ENCODE measurements at regions not wholly inside any gene's neighbourhood (a gene's known extent, or its start where the extent isn't known, plus 50 kb on each side); places are given as distances from the start of the nearest gene placed in this dataset.

GRCh38 chr11:12319988-12320387, 57.4 kb upstream of the PARVA start:
- no peaks in the 10 kb centered on the region for H3K27me3 Mint-ChIP-seq (ENCODE audit: low read depth)
- POLR2A ChIA-PET: interaction anchor here (0.7 kb wide), 1 partner anchor 918 kb away, joined by 3 read pairs; no protein-coding TSS in a partner anchor
- TF ChIP-seq GABPB1 (CRISPR knock-in tag; IDR thresholded peaks at IDR 0.05) (no peak), ZNF121 (CRISPR knock-in tag; IDR thresholded peaks at IDR 0.05) (no peak), MAX (CRISPR knock-in tag; IDR thresholded peaks at IDR 0.05) (no peak)
- H3K36me3 Mint-ChIP-seq: peaks cover 10% of the 10 kb centered on the region
- ATAC-seq (no peak), DNase-seq (ENCODE audit: low spot score) (no peak)
- no peak overlapping the region for H3K4me3 Mint-ChIP-seq
- H3K27ac Mint-ChIP-seq: no peak overlapping the region
- CTCF ChIA-PET: interaction anchor here (0.7 to 4.9 kb wide), 5 partner anchors 11 to 644 kb away, joined by 3 to 41 read pairs (median 4); no protein-coding TSS in a partner anchor
- H3K4me1 Mint-ChIP-seq: peaks cover 27% of the 10 kb centered on the region
- peaks cover 20% of the 10 kb centered on the region for H3K9me3 Mint-ChIP-seq

GRCh38 chr11:12321217-12321937, 56.0 kb upstream of the PARVA start:
- DNase-seq (ENCODE audit: low spot score) (no peak), ATAC-seq (no peak)
- no peak overlapping the region for H3K4me3 Mint-ChIP-seq
- POLR2A ChIA-PET: no interaction called here
- H3K27me3 Mint-ChIP-seq (ENCODE audit: low read depth): no peaks in the 10 kb centered on the region
- peaks cover 27% of the 10 kb centered on the region for H3K4me1 Mint-ChIP-seq
- peaks cover 3% of the 10 kb centered on the region for H3K36me3 Mint-ChIP-seq
- no peak for TF ChIP-seq FOXP1 (CRISPR knock-in tag; IDR thresholded peaks at IDR 0.05; ENCODE audit: borderline replicate concordance)
- no peak for TF ChIP-seq ZNF416 (CRISPR knock-in tag; IDR thresholded peaks at IDR 0.05)
- TF ChIP-seq FOXK1 (CRISPR knock-in tag; IDR thresholded peaks at IDR 0.05): no peak
- TF ChIP-seq NR2C2 (CRISPR knock-in tag; IDR thresholded peaks at IDR 0.05): no peak
- no peak for TF ChIP-seq FOXJ3 (CRISPR knock-in tag; IDR thresholded peaks at IDR 0.05; ENCODE audit: borderline replicate concordance)
- TF ChIP-seq KAT7 (CRISPR knock-in tag; IDR thresholded peaks at IDR 0.05; ENCODE audit: borderline replicate concordance): no peak
- no peak for TF ChIP-seq GABPB1 (CRISPR knock-in tag; IDR thresholded peaks at IDR 0.05)
- TF ChIP-seq E2F4 (CRISPR knock-in tag; IDR thresholded peaks at IDR 0.05; ENCODE audit: borderline replicate concordance, low read depth): no peak
- no peak for TF ChIP-seq CREB1 (CRISPR knock-in tag; IDR thresholded peaks at IDR 0.05)
- no peak for TF ChIP-seq GRHL2 (CRISPR knock-in tag; IDR thresholded peaks at IDR 0.05; ENCODE audit: insufficient replicate concordance, severe bottlenecking)
- TF ChIP-seq MYBL2 (CRISPR knock-in tag; IDR thresholded peaks at IDR 0.05): no peak
- TF ChIP-seq SP1 (CRISPR knock-in tag; conservative IDR thresholded peaks at IDR 0.05): no peak
- no peak for TF ChIP-seq ELF4 (CRISPR knock-in tag; IDR thresholded peaks at IDR 0.05; ENCODE audit: low read depth)
- no peak for TF ChIP-seq MXD4 (CRISPR knock-in tag; IDR thresholded peaks at IDR 0.05; ENCODE audit: borderline replicate concordance)
- TF ChIP-seq E2F1 (CRISPR knock-in tag; IDR thresholded peaks at IDR 0.05): no peak
- H3K9me3 Mint-ChIP-seq: peaks cover 9% of the 10 kb centered on the region
- H3K27ac Mint-ChIP-seq: no peak overlapping the region
- CTCF ChIA-PET: interaction anchor here (2.4 to 4.9 kb wide), 2 partner anchors 10 to 33 kb away, joined by 11 to 41 read pairs; no protein-coding TSS in a partner anchor

GRCh38 chr11:12324585-12324984, 52.8 kb upstream of the PARVA start:
- Mint-ChIP-seq H3K9me3 (no peaks in the 10 kb centered on the region), H3K27me3 (ENCODE audit: low read depth) (no peaks in the 10 kb centered on the region; the same call in 1 of the 2 replicates), H3K4me3 (no peak overlapping the region), H3K36me3 (no peaks in the 10 kb centered on the region), H3K27ac (no peak overlapping the region), H3K4me1 (peaks cover 10% of the 10 kb centered on the region)
- ATAC-seq: no peak
- TF ChIP-seq FOXK1 (CRISPR knock-in tag; IDR thresholded peaks at IDR 0.05) (no peak), PRDM15 (CRISPR knock-in tag; IDR thresholded peaks at IDR 0.05) (no peak), NR2C2 (CRISPR knock-in tag; IDR thresholded peaks at IDR 0.05) (no peak), MYBL2 (CRISPR knock-in tag; IDR thresholded peaks at IDR 0.05) (no peak), SOX15 (CRISPR knock-in tag; IDR thresholded peaks at IDR 0.05) (no peak), ZBTB43 (CRISPR knock-in tag; IDR thresholded peaks at IDR 0.05) (no peak), ATF6 (CRISPR knock-in tag; IDR thresholded peaks at IDR 0.05) (no peak), ATF3 (CRISPR knock-in tag; conservative IDR thresholded peaks at IDR 0.05) (no peak)
- DNase-seq (ENCODE audit: low spot score): no peak
- POLR2A ChIA-PET: no interaction called here
- CTCF ChIA-PET: interaction anchor here (2.9 kb wide), 1 partner anchor 36 kb away, joined by 13 read pairs; no protein-coding TSS in a partner anchor
